Endodermal cell (in vitro differentiated cells): ENCODE measurements at regions not wholly inside any gene's neighbourhood (a gene's known extent, or its start where the extent isn't known, plus 50 kb on each side); places are given as distances from the start of the nearest gene placed in this dataset.

Experiments used
- DNase-seq: peaks from one replicate; pipeline ENCODE4 v3.0.0-alpha.2; 2017
- H3K27ac ChIP-seq: 2 replicates; pipeline ENCODE4 v1.5.1; 2013; ENCODE audit warnings: mild to moderate bottlenecking, low read depth, low read length, moderate library complexity
- H3K27me3 ChIP-seq: 2 replicates; pipeline ENCODE4 v1.6.1; 2013; ENCODE audit warnings: mild to moderate bottlenecking, low read length, moderate library complexity; ENCODE audit not compliant: insufficient read depth, control insufficient read depth, poor library complexity, severe bottlenecking
- H3K36me3 ChIP-seq: 2 replicates; pipeline ENCODE4 v1.7.0; 2013; ENCODE audit warnings: mild to moderate bottlenecking, low read length, moderate library complexity; ENCODE audit not compliant: control insufficient read depth, insufficient read depth
- H3K4me1 ChIP-seq: one replicate; pipeline ENCODE4 v1.7.0; 2013; ENCODE audit warnings: low read length; ENCODE audit not compliant: control insufficient read depth, insufficient read depth
- H3K4me3 ChIP-seq: 2 replicates; pipeline ENCODE4 v1.5.1; 2013; ENCODE audit warnings: mild to moderate bottlenecking, low read length, moderate library complexity
- H3K9ac ChIP-seq: 2 replicates; pipeline ENCODE4 v1.6.1; 2013; ENCODE audit warnings: mild to moderate bottlenecking, low read length, moderate library complexity; ENCODE audit not compliant: poor library complexity, severe bottlenecking; ENCODE audit errors: extremely low read depth
- H3K9me3 ChIP-seq: 2 replicates; pipeline ENCODE4 v1.6.1; 2013; ENCODE audit warnings: mild to moderate bottlenecking, low read length, moderate library complexity; ENCODE audit not compliant: control insufficient read depth
- H3K27ac Mint-ChIP-seq: 2 replicates; pipeline ENCODE4 v1.8.0; 2020; ENCODE audit warnings: mixed read lengths
- H3K27me3 Mint-ChIP-seq: 2 replicates; pipeline ENCODE4 v1.8.0; 2021; ENCODE audit warnings: mild to moderate bottlenecking, mixed read lengths; ENCODE audit not compliant: insufficient read depth
- H3K36me3 Mint-ChIP-seq: 2 replicates; pipeline ENCODE4 v1.8.0; 2020; ENCODE audit warnings: low read depth, mixed read lengths
- H3K4me1 Mint-ChIP-seq: 2 replicates; pipeline ENCODE4 v1.8.0; 2020; ENCODE audit warnings: mixed read lengths
- H3K4me3 Mint-ChIP-seq: 2 replicates; pipeline ENCODE4 v1.8.0; 2020; ENCODE audit warnings: mild to moderate bottlenecking, moderate library complexity, mixed read lengths
- H3K9me3 Mint-ChIP-seq: 2 replicates; pipeline ENCODE4 v1.8.0; 2020; ENCODE audit warnings: mild to moderate bottlenecking, mixed read lengths
- WGBS, 2 experiments: methylation state at CpG; one replicate each; pipeline versions ENCODE4 v1.1.5 to v1.1.7; 2013; ENCODE audit warnings: missing lambda C conversion rate in 2 of 2, mixed read lengths in 1 of 2; ENCODE audit not compliant: insufficient coverage in 1 of 2, insufficient read length in 1 of 2; 5-methylcytosine and 5-hydroxymethylcytosine counted together
- TF ChIP-seq, protein P1 (sequence below): fragments of 200-600 bp; sonication (generic); conservative IDR thresholded peaks from 2 replicates; pipeline ENCODE4 v1.5.0; 2021; ENCODE audit warnings: antibody characterized with exemption, mild to moderate bottlenecking

GRCh38 chr3:103495186-103495585 is 1060.4 kb downstream of the ZPLD1 start:
- Histone ChIP-seq H3K9me3 (no peaks in the 10 kb centered on the region), H3K9ac (no peak overlapping the region), H3K36me3 (no peaks in the 10 kb centered on the region), H3K4me3 (no peak overlapping the region), H3K27ac (no peak overlapping the region), H3K4me1 (no peaks in the 10 kb centered on the region), H3K27me3 (no peaks in the 10 kb centered on the region)
- H3K36me3 Mint-ChIP-seq = no peaks in the 10 kb centered on the region
- no peak for DNase-seq
- H3K4me1 Mint-ChIP-seq = no peaks in the 10 kb centered on the region
- H3K27me3 Mint-ChIP-seq = no peaks in the 10 kb centered on the region
- TF ChIP-seq, protein P1, sequence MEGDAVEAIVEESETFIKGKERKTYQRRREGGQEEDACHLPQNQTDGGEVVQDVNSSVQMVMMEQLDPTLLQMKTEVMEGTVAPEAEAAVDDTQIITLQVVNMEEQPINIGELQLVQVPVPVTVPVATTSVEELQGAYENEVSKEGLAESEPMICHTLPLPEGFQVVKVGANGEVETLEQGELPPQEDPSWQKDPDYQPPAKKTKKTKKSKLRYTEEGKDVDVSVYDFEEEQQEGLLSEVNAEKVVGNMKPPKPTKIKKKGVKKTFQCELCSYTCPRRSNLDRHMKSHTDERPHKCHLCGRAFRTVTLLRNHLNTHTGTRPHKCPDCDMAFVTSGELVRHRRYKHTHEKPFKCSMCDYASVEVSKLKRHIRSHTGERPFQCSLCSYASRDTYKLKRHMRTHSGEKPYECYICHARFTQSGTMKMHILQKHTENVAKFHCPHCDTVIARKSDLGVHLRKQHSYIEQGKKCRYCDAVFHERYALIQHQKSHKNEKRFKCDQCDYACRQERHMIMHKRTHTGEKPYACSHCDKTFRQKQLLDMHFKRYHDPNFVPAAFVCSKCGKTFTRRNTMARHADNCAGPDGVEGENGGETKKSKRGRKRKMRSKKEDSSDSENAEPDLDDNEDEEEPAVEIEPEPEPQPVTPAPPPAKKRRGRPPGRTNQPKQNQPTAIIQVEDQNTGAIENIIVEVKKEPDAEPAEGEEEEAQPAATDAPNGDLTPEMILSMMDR = no peak
- no peak overlapping the region for H3K4me3 Mint-ChIP-seq
- WGBS, 2 experiments = no CpG with 5 or more reads among the region's 2 CpGs
- no peaks in the 10 kb centered on the region for H3K9me3 Mint-ChIP-seq
- no peak overlapping the region for H3K27ac Mint-ChIP-seq

DNA sequence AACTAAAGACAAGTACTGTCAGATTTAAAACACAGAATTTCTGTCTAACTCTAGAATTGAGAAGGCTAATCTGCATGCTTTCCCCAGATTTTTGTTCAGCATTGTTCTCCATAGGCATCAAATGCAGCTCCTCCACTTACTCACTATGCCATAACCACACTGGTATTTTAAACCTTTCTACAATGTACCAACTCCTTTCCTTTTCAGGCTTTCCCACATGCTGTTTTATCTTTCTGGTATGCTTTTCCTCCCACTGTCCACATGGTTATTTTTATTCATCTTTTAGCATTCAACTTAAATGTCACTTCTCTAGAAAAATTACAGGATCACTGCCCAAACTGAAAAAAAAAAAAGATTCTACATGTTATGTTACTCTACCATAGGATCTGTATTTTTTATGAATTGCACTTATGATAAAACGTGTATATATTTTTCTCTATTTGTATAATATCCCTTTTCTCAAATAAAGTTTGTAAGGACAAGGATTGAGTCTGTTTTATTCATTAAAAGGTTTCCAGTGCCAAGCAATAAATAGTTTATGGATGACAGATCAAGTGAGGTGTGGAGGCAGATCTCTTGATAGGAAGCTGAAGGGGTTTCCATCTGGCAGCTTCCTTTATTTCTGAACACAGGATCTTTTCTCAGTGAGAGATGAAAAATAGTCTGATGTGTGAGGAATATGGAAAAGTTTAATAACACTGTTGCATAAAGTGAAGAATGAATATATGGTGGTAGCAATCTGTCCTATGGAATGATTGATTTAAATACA is 1064.5 kb downstream of the ZPLD1 start:
- Histone ChIP-seq H3K4me1 (no peaks in the 10 kb centered on the region), H3K27ac (no peak overlapping the region), H3K9ac (no peak overlapping the region), H3K36me3 (no peaks in the 10 kb centered on the region), H3K27me3 (no peaks in the 10 kb centered on the region), H3K4me3 (no peak overlapping the region), H3K9me3 (no peaks in the 10 kb centered on the region)
- no peak for DNase-seq
- TF ChIP-seq, protein P1 = no peak
- no peaks in the 10 kb centered on the region for H3K4me1 Mint-ChIP-seq
- H3K9me3 Mint-ChIP-seq = no peaks in the 10 kb centered on the region
- H3K4me3 Mint-ChIP-seq = no peak overlapping the region
- no peak overlapping the region for H3K27ac Mint-ChIP-seq
- H3K36me3 Mint-ChIP-seq = no peaks in the 10 kb centered on the region
- WGBS, 2 experiments = no CpG with 5 or more reads among the region's 1 CpG
- no peaks in the 10 kb centered on the region for H3K27me3 Mint-ChIP-seq

GRCh38 chr3:103499967-103500366 is 1065.2 kb downstream of the ZPLD1 start:
- Mint-ChIP-seq H3K4me3 (no peak overlapping the region), H3K36me3 (no peaks in the 10 kb centered on the region), H3K4me1 (no peaks in the 10 kb centered on the region), H3K27ac (no peak overlapping the region), H3K27me3 (no peaks in the 10 kb centered on the region), H3K9me3 (no peaks in the 10 kb centered on the region)
- H3K4me1 ChIP-seq = no peaks in the 10 kb centered on the region
- WGBS, 2 experiments = 93 to 94% methylated on average over 4 of the region's 4 CpGs
- H3K27ac ChIP-seq = no peak overlapping the region
- no peaks in the 10 kb centered on the region for H3K9me3 ChIP-seq
- no peak overlapping the region for H3K9ac ChIP-seq
- no peaks in the 10 kb centered on the region for H3K27me3 ChIP-seq
- TF ChIP-seq, protein P1 = no peak
- no peak overlapping the region for H3K4me3 ChIP-seq
- no peaks in the 10 kb centered on the region for H3K36me3 ChIP-seq
- no peak for DNase-seq
